ENCODE measurements at regions not wholly inside any gene's neighbourhood (a gene's known extent, or its start where the extent isn't known, plus 50 kb on each side); places are given as distances from the start of the nearest gene placed in this dataset.
"Not testable (repeated sequence)": the region's sequence is repeated elsewhere in the genome, so short reads cannot be mapped to it uniquely, and the experiment has no call there.

DNA sequence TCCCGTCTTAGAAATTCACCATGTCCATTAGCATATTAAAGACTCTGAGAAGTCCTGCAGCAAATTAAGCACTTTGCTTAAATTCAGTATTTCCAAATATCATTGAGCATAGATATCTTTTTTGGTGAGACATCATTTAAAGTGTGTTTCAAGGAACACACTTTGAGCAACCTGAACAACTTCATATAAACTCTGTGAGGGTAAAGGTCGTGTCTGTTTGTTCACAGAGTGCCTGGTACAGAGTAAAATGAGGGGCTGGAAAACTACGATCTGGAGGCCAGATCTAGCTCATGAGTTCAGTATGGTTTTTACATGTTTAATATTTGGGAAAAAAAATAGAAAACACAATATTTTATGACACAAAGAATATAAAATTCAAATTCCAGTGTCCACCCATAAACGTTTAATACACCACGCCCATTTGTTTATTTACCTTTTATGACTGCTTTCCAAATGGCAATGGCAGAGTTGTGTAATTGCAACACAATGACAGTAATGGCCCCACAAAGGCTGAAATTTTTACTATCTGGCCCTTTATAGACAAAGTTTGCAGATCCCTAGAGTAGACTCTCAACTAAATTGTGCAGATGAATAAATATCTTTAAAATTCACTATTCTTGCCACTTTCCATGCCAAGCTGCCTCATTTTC is 67.4 kb downstream of the SNTN start:
- Histone ChIP-seq H3K23ac (ENCODE audit: low read length) (no peak overlapping the region), H3K14ac (ENCODE audit: low read length) (no peak overlapping the region), H3K9me3 (ENCODE audit: insufficient read depth, low read depth, low read length) (no peaks in the 10 kb centered on the region), H3K4me3 (ENCODE audit: low read depth, low read length) (no peak overlapping the region), H3K4me2 (ENCODE audit: low read length) (no peak overlapping the region), H3K4me1 (ENCODE audit: control insufficient read depth in 1 of 2, insufficient read depth in 2 of 2, low read length in 2 of 2) (peaks cover 0 to 3% of the 10 kb centered on the region in 2 experiments), H2BK5ac (ENCODE audit: low read depth, low read length, poor library complexity) (no peak overlapping the region), H3K18ac (ENCODE audit: low read length) (no peak overlapping the region), H3K36me3 (ENCODE audit: control insufficient read depth in 1 of 2, insufficient read depth in 2 of 2, low read length in 2 of 2) (no peaks in the 10 kb centered on the region), H2BK120ac (ENCODE audit: insufficient read depth, low read length, poor library complexity) (no peak overlapping the region), H3K27ac (ENCODE audit: low read depth, low read length) (no peak overlapping the region), H3K4ac (ENCODE audit: low read depth, low read length) (no peak overlapping the region), H4K8ac (ENCODE audit: low read depth, low read length) (no peak overlapping the region), H2AFZ (ENCODE audit: insufficient read depth, low read length, poor library complexity) (no peak overlapping the region), H3K27me3 (ENCODE audit: insufficient read depth, low read length) (no peaks in the 10 kb centered on the region), H3K9ac (ENCODE audit: low read length) (no peak overlapping the region), H3K79me2 (ENCODE audit: control insufficient read depth, insufficient read depth, low read length, poor library complexity) (no peaks in the 10 kb centered on the region), H4K12ac (ENCODE audit: low read depth, low read length) (no peak overlapping the region), H2BK12ac (ENCODE audit: low read length) (no peak overlapping the region), H4K91ac (ENCODE audit: low read depth, low read length) (no peak overlapping the region), H2AK5ac (ENCODE audit: low read length) (no peak overlapping the region), H3K79me1 (ENCODE audit: low read length) (no peaks in the 10 kb centered on the region)
- DNase-seq = no peak
- no CpG with 5 or more reads among the region's 5 CpGs for WGBS (ENCODE audit: extremely low coverage, insufficient coverage, insufficient read length)

DNA sequence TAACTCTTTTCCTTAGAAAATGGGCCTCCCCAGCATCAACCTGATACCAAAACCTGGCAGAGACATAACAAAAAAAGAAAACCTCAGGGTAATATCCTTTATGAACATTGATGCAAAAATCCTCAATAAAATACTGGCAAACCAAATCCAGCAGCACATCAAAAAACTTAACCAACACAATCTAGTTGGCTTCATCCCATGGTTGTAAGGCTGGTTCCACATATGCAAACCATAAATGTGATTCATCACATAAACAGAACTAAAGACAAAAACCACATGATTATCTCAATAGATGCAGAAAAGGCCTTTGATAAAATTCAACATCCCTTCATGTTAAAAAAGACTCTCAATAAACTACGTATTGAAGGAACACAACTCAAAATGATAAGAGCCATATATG is 68.5 kb downstream of the SNTN start:
- H3K9ac ChIP-seq (ENCODE audit: low read length); DNase-seq; H2BK5ac ChIP-seq (ENCODE audit: low read depth, low read length, poor library complexity); H3K79me1 ChIP-seq (ENCODE audit: low read length); H2AK5ac ChIP-seq (ENCODE audit: low read length); H3K36me3 ChIP-seq (ENCODE audit: control insufficient read depth in 1 of 2, insufficient read depth in 2 of 2, low read length in 2 of 2); H3K4ac ChIP-seq (ENCODE audit: low read depth, low read length); H3K23ac ChIP-seq (ENCODE audit: low read length); H3K79me2 ChIP-seq (ENCODE audit: control insufficient read depth, insufficient read depth, low read length, poor library complexity); H2AFZ ChIP-seq (ENCODE audit: insufficient read depth, low read length, poor library complexity); H4K12ac ChIP-seq (ENCODE audit: low read depth, low read length); H3K4me1 ChIP-seq (ENCODE audit: control insufficient read depth in 1 of 2, insufficient read depth in 2 of 2, low read length in 2 of 2); H3K4me2 ChIP-seq (ENCODE audit: low read length); H2BK120ac ChIP-seq (ENCODE audit: insufficient read depth, low read length, poor library complexity); H3K14ac ChIP-seq (ENCODE audit: low read length); H4K8ac ChIP-seq (ENCODE audit: low read depth, low read length); H3K4me3 ChIP-seq (ENCODE audit: low read depth, low read length); H3K27me3 ChIP-seq (ENCODE audit: insufficient read depth, low read length); H2BK12ac ChIP-seq (ENCODE audit: low read length); H4K91ac ChIP-seq (ENCODE audit: low read depth, low read length); H3K27ac ChIP-seq (ENCODE audit: low read depth, low read length); H3K18ac ChIP-seq (ENCODE audit: low read length); H3K9me3 ChIP-seq (ENCODE audit: insufficient read depth, low read depth, low read length): not testable (repeated sequence)
- WGBS (ENCODE audit: extremely low coverage, insufficient coverage, insufficient read length) = no CpG with 5 or more reads among the region's 1 CpG

DNA sequence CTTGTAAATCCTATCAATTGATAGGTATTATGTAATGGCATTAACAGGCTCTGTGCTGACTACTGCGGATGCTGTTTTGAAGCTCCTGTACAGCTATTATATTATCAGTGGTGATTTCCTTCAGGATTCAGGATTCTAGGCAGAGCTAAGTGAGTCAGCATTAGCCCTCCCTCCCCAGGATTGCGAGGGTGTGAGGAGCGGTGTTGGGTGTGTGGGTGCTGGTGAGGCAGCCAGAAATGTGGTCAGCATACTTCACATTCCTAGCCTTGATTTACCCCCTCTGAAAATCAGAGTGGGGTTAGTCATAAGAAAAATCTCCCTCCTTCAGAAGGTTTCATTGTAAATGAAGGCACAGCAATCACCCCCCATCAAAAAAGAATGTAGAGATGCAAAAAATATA is 72.5 kb downstream of the SNTN start:
- no peak overlapping the region for H2AK5ac ChIP-seq (ENCODE audit: low read length)

DNA sequence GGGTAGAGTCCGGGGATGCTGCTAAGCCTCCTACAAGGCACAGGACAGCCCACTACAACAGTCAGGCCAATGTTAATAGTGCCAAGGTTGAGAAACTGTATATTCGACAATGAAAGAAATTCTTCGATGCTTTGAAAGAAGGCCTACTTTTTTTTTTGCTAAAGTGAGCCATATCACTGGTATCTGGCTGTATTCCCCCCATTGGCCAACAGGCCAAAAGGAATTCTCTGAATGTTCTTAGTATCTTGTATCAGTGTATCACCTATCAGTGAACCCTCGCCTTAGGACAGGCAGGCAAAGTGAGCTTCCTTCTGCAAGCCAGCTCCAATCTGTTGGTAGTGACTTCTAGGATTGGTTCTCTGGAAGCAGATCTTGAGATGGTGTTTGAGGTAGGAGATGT is 74.2 kb downstream of the SNTN start:
- H2AFZ ChIP-seq (ENCODE audit: insufficient read depth, low read length, poor library complexity) = no peak overlapping the region
- H3K79me2 ChIP-seq (ENCODE audit: control insufficient read depth, insufficient read depth, low read length, poor library complexity) = no peaks in the 10 kb centered on the region
- no peaks in the 10 kb centered on the region for H3K27me3 ChIP-seq (ENCODE audit: insufficient read depth, low read length)
- no peak overlapping the region for H2BK5ac ChIP-seq (ENCODE audit: low read depth, low read length, poor library complexity)
- H2BK120ac ChIP-seq (ENCODE audit: insufficient read depth, low read length, poor library complexity) = no peak overlapping the region
- no peak overlapping the region for H4K91ac ChIP-seq (ENCODE audit: low read depth, low read length)
- H3K36me3 ChIP-seq (ENCODE audit: control insufficient read depth in 1 of 2, insufficient read depth in 2 of 2, low read length in 2 of 2) = no peaks in the 10 kb centered on the region
- H3K4me2 ChIP-seq (ENCODE audit: low read length) = no peak overlapping the region
- WGBS (ENCODE audit: extremely low coverage, insufficient coverage, insufficient read length) = no CpG with 5 or more reads among the region's 4 CpGs
- H3K9ac ChIP-seq (ENCODE audit: low read length) = no peak overlapping the region
- no peak overlapping the region for H2BK12ac ChIP-seq (ENCODE audit: low read length)
- no peak overlapping the region for H4K12ac ChIP-seq (ENCODE audit: low read depth, low read length)
- no peak overlapping the region for H3K18ac ChIP-seq (ENCODE audit: low read length)
- H2AK5ac ChIP-seq (ENCODE audit: low read length) = no peak overlapping the region
- no peak overlapping the region for H3K23ac ChIP-seq (ENCODE audit: low read length)
- H3K4me3 ChIP-seq (ENCODE audit: low read depth, low read length) = no peak overlapping the region
- H3K27ac ChIP-seq (ENCODE audit: low read depth, low read length) = no peak overlapping the region
- peaks cover 0 to 5% of the 10 kb centered on the region in 2 experiments for H3K4me1 ChIP-seq (ENCODE audit: control insufficient read depth in 1 of 2, insufficient read depth in 2 of 2, low read length in 2 of 2)
- no peaks in the 10 kb centered on the region for H3K79me1 ChIP-seq (ENCODE audit: low read length)
- H4K8ac ChIP-seq (ENCODE audit: low read depth, low read length) = no peak overlapping the region
- H3K14ac ChIP-seq (ENCODE audit: low read length) = no peak overlapping the region
- no peaks in the 10 kb centered on the region for H3K9me3 ChIP-seq (ENCODE audit: insufficient read depth, low read depth, low read length)
- peak; percentile 32 to 79 for DNase-seq
- no peak overlapping the region for H3K4ac ChIP-seq (ENCODE audit: low read depth, low read length)

More for the DNA sequence above, 72.5 kb downstream of the SNTN start:
- H2BK120ac ChIP-seq (ENCODE audit: insufficient read depth, low read length, poor library complexity) = no peak overlapping the region
- no peak for DNase-seq
- H4K91ac ChIP-seq (ENCODE audit: low read depth, low read length) = no peak overlapping the region
- no peak overlapping the region for H3K14ac ChIP-seq (ENCODE audit: low read length)
- H3K79me1 ChIP-seq (ENCODE audit: low read length) = no peaks in the 10 kb centered on the region
- H3K23ac ChIP-seq (ENCODE audit: low read length) = no peak overlapping the region
- H2BK12ac ChIP-seq (ENCODE audit: low read length) = no peak overlapping the region
- H3K4me2 ChIP-seq (ENCODE audit: low read length) = no peak overlapping the region
- H3K9me3 ChIP-seq (ENCODE audit: insufficient read depth, low read depth, low read length) = no peaks in the 10 kb centered on the region
- H4K12ac ChIP-seq (ENCODE audit: low read depth, low read length) = no peak overlapping the region
- H3K4ac ChIP-seq (ENCODE audit: low read depth, low read length) = no peak overlapping the region
- no peaks in the 10 kb centered on the region for H3K36me3 ChIP-seq (ENCODE audit: control insufficient read depth in 1 of 2, insufficient read depth in 2 of 2, low read length in 2 of 2)
- no peaks in the 10 kb centered on the region for H3K79me2 ChIP-seq (ENCODE audit: control insufficient read depth, insufficient read depth, low read length, poor library complexity)
- peaks cover 0 to 5% of the 10 kb centered on the region in 2 experiments for H3K4me1 ChIP-seq (ENCODE audit: control insufficient read depth in 1 of 2, insufficient read depth in 2 of 2, low read length in 2 of 2)
- no peaks in the 10 kb centered on the region for H3K27me3 ChIP-seq (ENCODE audit: insufficient read depth, low read length)
- no CpG with 5 or more reads among the region's 3 CpGs for WGBS (ENCODE audit: extremely low coverage, insufficient coverage, insufficient read length)
- no peak overlapping the region for H3K9ac ChIP-seq (ENCODE audit: low read length)
- no peak overlapping the region for H2AFZ ChIP-seq (ENCODE audit: insufficient read depth, low read length, poor library complexity)
- H3K27ac ChIP-seq (ENCODE audit: low read depth, low read length) = no peak overlapping the region
- no peak overlapping the region for H3K18ac ChIP-seq (ENCODE audit: low read length)
- no peak overlapping the region for H4K8ac ChIP-seq (ENCODE audit: low read depth, low read length)
- H2BK5ac ChIP-seq (ENCODE audit: low read depth, low read length, poor library complexity) = no peak overlapping the region
- no peak overlapping the region for H3K4me3 ChIP-seq (ENCODE audit: low read depth, low read length)

Measured in trophoblast cell (in vitro differentiated cells and primary cell).